GM12892 (cell line): ENCODE measurements at regions not wholly inside any gene's neighbourhood (a gene's known extent, or its start where the extent isn't known, plus 50 kb on each side); places are given as distances from the start of the nearest gene placed in this dataset.
"Not testable (repeated sequence)": the region's sequence is repeated elsewhere in the genome, so short reads cannot be mapped to it uniquely, and the experiment has no call there.

ENCODE experiments used
- POLR2A ChIP-seq: IDR thresholded peaks from 2 replicates; pipeline ENCODE4 v1.6.1; 2011; ENCODE audit warnings: low read depth, low read length, control low read depth
- POLR2AphosphoS5 ChIP-seq: IDR thresholded peaks from 2 replicates; pipeline ENCODE4 v1.6.1; 2011; ENCODE audit warnings: low read depth, low read length, control low read depth
- TAF1 ChIP-seq: IDR thresholded peaks from 2 replicates; pipeline ENCODE4 v1.6.1; 2011; ENCODE audit warnings: low read depth, mild to moderate bottlenecking, control low read depth, low read length, borderline replicate concordance

GRCh38 chr5:176044431-176044830 is 76.3 kb upstream of the THOC3 start:
- not testable (repeated sequence) for TF ChIP-seq POLR2A, POLR2AphosphoS5, TAF1
